IPS-20b (cell line): ENCODE measurements at regions not wholly inside any gene's neighbourhood (a gene's known extent, or its start where the extent isn't known, plus 50 kb on each side); places are given as distances from the start of the nearest gene placed in this dataset.

Source experiments
- H3K27ac ChIP-seq: one replicate; pipeline ENCODE4 v1.5.1; 2013; ENCODE audit warnings: low read length
- H3K27me3 ChIP-seq: 2 replicates; pipeline ENCODE4 v1.6.1; 2013; ENCODE audit warnings: mild to moderate bottlenecking, low read length, inconsistent platforms; ENCODE audit not compliant: insufficient read depth
- H3K36me3 ChIP-seq: 2 replicates; pipeline ENCODE4 v1.6.1; 2013; ENCODE audit warnings: low read depth, mild to moderate bottlenecking, inconsistent platforms, low read length, moderate library complexity; ENCODE audit not compliant: insufficient read depth
- H3K4me1 ChIP-seq: 2 replicates; pipeline ENCODE4 v1.6.1; 2013; ENCODE audit warnings: mild to moderate bottlenecking, control low read depth, inconsistent platforms, low read length, moderate library complexity; ENCODE audit not compliant: insufficient read depth
- H3K4me3 ChIP-seq: 2 replicates; pipeline ENCODE4 v1.5.1; 2013; ENCODE audit warnings: mild to moderate bottlenecking, low read length, inconsistent platforms
- H3K9ac ChIP-seq: 2 replicates; pipeline ENCODE4 v1.6.1; 2013; ENCODE audit warnings: low read depth, mild to moderate bottlenecking, inconsistent platforms, low read length, moderate library complexity
- H3K9me3 ChIP-seq: 2 replicates; pipeline ENCODE4 v1.6.1; 2013; ENCODE audit warnings: mild to moderate bottlenecking, low read depth, low read length, inconsistent platforms; ENCODE audit not compliant: insufficient read depth

DNA sequence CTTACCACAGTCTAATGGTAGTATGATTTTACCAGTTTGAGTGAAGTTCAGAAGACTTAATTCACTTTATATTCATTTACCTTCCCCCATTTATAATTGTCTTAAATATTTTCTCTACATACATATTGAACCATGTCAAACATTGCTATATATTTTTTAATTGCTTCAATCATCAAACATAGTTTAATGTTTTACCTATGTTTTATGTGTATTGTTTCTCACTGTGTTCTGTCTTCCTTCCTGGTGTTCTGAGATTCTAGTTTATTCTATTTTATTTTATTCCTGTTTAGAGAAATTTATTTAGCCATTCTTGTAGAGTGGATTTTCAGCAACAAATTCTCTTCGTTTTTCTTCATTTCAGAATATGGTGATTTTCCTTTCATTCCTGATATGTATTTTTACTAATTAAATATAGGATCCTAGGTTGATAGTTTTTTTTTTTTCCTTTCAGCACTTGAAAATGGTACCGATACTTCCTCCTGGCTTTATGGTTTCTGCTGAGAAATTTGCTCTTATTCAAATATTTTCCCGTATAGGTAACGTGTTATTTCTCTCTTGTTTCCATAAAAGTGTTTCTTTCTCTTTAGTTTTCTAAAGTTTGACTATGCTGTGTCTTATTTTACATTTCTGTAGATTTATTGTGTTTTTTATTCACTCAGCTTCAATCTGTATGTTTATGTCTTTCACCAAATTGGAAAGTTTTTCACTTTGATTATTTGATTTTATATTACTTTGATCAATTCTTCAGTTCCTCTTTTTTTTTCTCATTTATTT lies 201.8 kb upstream of the AGR3 start:
- Histone ChIP-seq H3K9ac (no peak overlapping the region), H3K27me3 (no peaks in the 10 kb centered on the region), H3K4me3 (no peak overlapping the region), H3K9me3 (no peaks in the 10 kb centered on the region), H3K36me3 (no peaks in the 10 kb centered on the region), H3K27ac (no peak overlapping the region), H3K4me1 (no peaks in the 10 kb centered on the region)

DNA sequence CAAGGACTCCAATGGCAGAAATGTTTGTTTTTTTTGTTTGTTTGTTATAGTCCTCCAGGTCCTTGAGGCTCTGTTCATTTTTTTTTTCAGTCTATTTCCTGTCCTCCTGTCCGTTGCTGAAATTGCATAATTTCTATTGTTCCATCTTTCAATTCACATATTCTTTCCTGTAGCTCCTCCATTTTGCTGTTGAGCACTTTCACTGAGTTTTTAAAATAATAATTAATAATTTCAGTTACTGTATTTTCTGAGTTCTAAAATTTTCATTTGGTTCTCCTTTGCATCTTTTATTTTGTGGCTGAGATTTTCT lies 202.3 kb upstream of the AGR3 start:
- no peaks in the 10 kb centered on the region for H3K4me1 ChIP-seq
- no peak overlapping the region for H3K27ac ChIP-seq
- H3K27me3 ChIP-seq, result no peaks in the 10 kb centered on the region
- no peak overlapping the region for H3K9ac ChIP-seq
- no peaks in the 10 kb centered on the region for H3K9me3 ChIP-seq
- no peaks in the 10 kb centered on the region for H3K36me3 ChIP-seq
- no peak overlapping the region for H3K4me3 ChIP-seq

DNA sequence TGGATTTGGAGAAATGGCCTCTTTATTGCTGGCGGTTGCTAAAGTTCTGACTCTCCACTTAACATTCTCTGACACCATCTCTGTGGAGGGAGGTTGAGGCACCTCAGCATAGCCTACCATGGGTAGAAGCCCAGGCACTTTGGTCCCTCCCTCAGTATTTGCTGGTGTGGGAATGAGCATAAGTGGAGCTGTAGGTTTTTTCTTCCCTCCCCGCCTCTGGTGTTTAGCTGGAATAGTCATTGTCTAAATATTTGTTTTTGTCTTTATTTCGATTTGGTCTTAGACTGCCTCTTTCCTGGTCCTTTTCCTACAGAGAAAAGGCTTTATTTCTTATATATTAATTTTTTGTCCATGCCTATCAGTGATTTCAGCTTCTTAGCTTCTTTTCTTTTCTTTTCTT lies 203.4 kb upstream of the AGR3 start:
- Histone ChIP-seq H3K27me3 (no peaks in the 10 kb centered on the region), H3K9me3 (no peaks in the 10 kb centered on the region), H3K9ac (no peak overlapping the region), H3K27ac (no peak overlapping the region), H3K4me1 (no peaks in the 10 kb centered on the region), H3K36me3 (no peaks in the 10 kb centered on the region), H3K4me3 (no peak overlapping the region)

DNA sequence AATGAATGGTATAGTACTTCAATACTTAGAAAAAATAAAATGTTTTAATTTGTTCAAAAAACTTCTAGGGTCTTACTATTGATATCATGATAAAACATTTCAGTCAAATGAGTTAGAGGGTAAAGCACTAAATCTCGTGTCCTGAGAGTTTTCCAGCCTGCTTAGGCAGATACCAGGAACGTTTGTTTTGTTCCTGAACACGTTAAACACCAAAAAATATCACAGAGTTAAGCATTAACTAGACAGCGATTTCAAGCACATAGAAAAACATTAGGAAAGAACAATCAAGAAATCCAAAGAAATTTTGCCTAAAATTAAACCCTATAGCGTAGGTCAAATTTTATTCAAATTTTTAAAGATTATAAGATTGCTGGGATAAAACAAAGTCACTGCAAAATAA lies 204.6 kb upstream of the AGR3 start:
- Histone ChIP-seq H3K27me3 (no peaks in the 10 kb centered on the region), H3K4me1 (no peaks in the 10 kb centered on the region), H3K27ac (no peak overlapping the region), H3K9ac (no peak overlapping the region), H3K4me3 (no peak overlapping the region), H3K9me3 (no peaks in the 10 kb centered on the region), H3K36me3 (no peaks in the 10 kb centered on the region)

DNA sequence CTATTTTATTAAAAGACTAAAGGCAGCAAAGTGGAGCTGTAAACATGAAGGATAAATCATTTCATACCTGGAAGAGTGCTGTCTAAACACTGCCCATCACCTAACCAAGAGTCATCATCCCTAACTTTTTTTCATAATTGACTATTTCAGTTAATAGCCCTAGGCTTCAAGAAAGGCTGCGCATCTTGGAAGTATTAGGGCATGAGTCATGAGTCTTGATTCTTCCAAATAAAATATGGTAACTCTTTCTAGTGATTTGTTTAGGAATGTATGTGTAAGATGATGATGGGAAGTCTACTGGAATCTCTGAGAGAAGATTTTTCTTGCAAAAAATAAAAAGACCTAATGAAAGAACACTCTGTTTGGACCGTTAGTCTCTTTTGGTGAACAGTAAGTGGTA lies 207.7 kb upstream of the AHR start:
- no peak overlapping the region for H3K4me3 ChIP-seq
- H3K27ac ChIP-seq, result no peak overlapping the region
- no peaks in the 10 kb centered on the region for H3K9me3 ChIP-seq
- no peaks in the 10 kb centered on the region for H3K36me3 ChIP-seq
- no peaks in the 10 kb centered on the region for H3K27me3 ChIP-seq
- H3K4me1 ChIP-seq, result no peaks in the 10 kb centered on the region
- no peak overlapping the region for H3K9ac ChIP-seq

DNA sequence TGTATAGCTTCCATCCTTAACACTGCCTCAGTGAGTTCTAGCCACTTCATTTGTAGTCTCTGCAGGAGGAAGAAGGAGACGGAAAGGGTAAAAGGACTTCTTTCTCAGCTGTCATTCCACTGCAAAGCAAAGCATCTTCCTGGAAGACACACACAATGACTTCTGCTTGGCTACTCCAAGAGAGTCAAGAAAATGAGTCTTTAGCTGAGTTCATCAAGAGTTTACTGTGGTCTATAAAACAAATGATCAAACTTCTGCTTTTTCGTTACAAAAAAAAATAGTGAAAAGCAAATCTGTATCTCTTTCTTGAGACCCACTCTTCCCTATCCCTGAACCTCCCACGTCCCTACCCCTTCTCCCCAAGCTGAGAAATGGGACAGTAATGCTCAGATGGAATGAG lies 205.0 kb upstream of the AHR start:
- Histone ChIP-seq H3K9ac (no peak overlapping the region), H3K4me3 (no peak overlapping the region), H3K4me1 (no peaks in the 10 kb centered on the region), H3K9me3 (no peaks in the 10 kb centered on the region), H3K27ac (no peak overlapping the region), H3K27me3 (no peaks in the 10 kb centered on the region), H3K36me3 (no peaks in the 10 kb centered on the region)

DNA sequence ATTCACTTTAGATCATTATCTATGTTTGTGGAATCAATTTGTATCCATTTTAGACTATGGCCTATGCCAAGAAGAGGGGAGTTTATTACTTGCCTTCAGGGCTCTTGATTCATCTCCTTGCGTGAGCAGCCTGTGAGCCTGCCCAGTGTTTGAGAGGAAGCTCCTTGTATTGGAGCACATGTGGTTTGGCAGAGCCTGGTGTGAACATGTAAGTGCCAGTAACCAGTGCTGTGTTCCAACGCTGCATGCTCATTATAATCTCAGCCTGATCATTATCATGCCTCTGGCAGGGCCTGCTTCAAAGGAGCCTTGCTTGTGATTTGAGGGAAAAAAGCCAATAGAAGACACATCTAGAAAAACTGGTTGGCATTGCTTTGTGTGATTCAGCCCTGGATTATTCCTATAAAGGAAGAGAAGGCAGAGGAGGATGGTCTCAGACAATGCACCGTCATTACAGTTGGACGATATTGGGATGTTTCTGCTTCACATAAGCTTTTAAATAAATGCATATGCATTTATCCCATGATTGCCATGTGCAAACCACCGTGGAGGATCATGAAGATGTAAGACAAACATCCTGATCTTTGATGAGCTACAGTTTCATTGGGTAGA lies 203.4 kb upstream of the AHR start:
- Histone ChIP-seq H3K9me3 (no peaks in the 10 kb centered on the region), H3K27ac (no peak overlapping the region), H3K9ac (no peak overlapping the region)

DNA sequence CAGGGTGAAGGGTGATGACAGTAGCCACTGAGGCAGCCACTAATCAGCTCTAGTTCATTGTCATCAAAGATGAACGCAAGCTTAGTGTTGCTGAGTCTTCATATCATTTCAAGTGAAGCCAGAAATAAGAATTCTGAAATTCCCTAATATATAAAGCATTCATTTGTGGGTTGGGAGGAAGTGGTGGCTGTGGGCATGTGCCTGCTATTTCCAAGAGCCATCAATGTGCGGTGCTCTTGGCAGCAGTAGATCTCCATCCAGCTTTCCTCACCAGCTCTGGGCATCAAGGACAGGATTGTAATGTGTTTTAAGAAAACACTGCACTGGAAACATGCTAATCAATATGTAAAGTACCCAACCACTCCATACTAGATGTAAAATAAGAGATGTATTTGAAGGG lies 202.5 kb upstream of the AHR start:
- no peak overlapping the region for H3K27ac ChIP-seq
- H3K4me1 ChIP-seq, result no peaks in the 10 kb centered on the region
- no peak overlapping the region for H3K9ac ChIP-seq
- no peaks in the 10 kb centered on the region for H3K27me3 ChIP-seq
- H3K4me3 ChIP-seq, result no peak overlapping the region
- H3K36me3 ChIP-seq, result no peaks in the 10 kb centered on the region
- H3K9me3 ChIP-seq, result peaks cover 3% of the 10 kb centered on the region; the same call in 1 of the 2 replicates

More for the DNA sequence above, 203.4 kb upstream of the AHR start:
- Histone ChIP-seq H3K36me3 (no peaks in the 10 kb centered on the region), H3K4me3 (no peak overlapping the region), H3K4me1 (no peaks in the 10 kb centered on the region), H3K27me3 (no peaks in the 10 kb centered on the region)

DNA sequence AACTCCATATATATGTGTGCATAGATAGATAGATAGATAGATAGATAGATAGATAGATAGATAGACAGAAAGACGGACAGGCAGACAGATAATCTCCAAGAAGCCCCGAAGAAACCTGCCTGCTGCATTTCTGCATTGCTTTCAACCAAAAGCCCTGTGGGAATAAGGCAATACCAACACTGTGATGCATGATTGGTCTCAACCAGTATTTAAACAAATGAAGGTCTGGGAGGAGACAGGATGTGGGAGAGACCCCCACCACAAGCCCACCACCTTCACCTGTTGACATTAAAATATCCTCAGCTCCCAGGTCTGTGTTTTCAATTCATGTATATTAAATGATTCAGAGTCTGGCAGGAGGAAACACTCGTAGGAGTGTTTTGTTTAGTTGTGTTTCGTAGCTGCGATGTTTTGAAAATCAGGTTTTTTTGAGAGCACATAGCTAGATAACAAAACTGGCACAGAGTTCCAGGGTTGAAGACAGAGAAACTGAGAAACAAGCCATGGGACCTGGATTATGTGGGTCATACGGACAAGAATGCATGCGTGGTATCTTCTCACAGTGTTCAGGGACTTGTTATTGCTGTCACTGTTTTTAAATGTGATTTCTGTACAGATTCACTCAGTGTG lies 200.7 kb upstream of the AHR start:
- peaks cover 9% of the 10 kb centered on the region; the same call in 1 of the 2 replicates for H3K9me3 ChIP-seq
- H3K4me3 ChIP-seq, result no peak overlapping the region
- H3K27me3 ChIP-seq, result no peaks in the 10 kb centered on the region
- no peaks in the 10 kb centered on the region for H3K36me3 ChIP-seq
- peaks cover 2% of the 10 kb centered on the region; the same call in 1 of the 2 replicates for H3K4me1 ChIP-seq
- no peak overlapping the region for H3K27ac ChIP-seq
- H3K9ac ChIP-seq, result no peak overlapping the region

DNA sequence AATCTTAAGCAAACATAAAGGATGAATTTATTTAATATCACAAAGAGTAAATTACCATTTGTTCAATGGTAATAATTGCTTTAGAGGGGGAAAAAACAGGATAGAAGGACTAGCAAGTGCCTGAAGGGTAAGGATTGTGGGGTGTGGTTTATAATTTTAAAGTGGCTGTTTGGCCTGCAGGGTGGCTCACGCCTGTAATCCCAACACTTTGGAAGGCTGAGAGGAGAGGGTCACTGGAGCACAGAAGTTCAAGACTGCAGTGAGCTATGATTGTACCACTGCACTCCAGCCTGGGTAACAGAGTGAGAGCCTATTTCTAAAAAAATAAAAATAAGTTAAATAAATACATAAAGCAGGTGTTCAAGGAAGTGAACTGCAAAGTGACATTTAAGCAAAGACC lies 199.9 kb upstream of the AHR start:
- Histone ChIP-seq H3K27me3 (no peaks in the 10 kb centered on the region), H3K4me3 (no peak overlapping the region), H3K27ac (no peak overlapping the region), H3K9me3 (peaks cover 9% of the 10 kb centered on the region; the same call in 1 of the 2 replicates), H3K4me1 (peaks cover 5% of the 10 kb centered on the region; the same call in 1 of the 2 replicates), H3K9ac (no peak overlapping the region), H3K36me3 (no peaks in the 10 kb centered on the region)

DNA sequence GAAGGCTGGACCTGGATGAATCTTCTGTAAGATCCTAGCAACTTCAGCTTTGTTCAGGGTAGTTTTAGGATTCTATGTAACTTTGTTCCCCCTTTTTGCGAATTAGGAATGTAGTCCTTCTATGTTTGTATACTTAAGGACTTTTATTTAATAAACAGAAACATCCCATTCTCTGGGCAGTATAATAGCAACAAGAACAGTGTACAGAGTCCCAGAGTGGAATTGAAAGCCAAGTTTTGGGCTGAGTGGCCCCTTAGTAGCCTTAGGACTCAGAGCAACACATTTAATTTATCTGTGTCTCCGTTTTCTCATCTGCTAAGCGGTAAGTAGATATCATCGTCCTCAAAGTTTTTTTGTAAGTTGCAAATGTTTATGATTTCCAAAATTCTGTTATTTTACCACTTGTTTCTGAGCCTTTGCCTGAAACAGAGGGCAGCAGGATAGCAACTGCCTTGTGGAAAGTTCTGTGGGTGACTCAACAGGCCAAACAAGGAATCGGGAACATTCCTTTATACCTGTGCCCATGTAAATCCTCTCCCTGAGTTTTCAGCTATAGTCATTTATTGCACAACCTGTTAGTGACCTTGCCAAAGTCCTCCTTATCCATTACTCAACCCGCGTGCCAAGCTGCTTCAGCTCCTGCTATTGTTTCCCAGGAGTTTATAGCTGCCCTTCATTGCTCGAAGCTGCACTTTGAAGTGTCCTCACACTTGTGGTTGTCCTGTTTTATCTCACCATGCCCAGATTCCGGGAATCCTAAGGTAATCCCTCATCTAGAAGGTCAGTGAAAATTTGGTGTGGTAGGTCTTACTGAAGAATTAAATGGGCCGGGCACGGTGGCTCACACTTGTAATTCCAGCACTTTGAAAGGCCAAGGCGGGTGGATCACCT lies 199.1 kb upstream of the AHR start:
- H3K4me1 ChIP-seq, result peaks cover 5% of the 10 kb centered on the region; the same call in 1 of the 2 replicates
- peaks cover 9% of the 10 kb centered on the region; the same call in 1 of the 2 replicates for H3K9me3 ChIP-seq
- H3K9ac ChIP-seq, result no peak overlapping the region
- H3K4me3 ChIP-seq, result no peak overlapping the region
- H3K27ac ChIP-seq, result no peak overlapping the region
- H3K36me3 ChIP-seq, result no peaks in the 10 kb centered on the region
- no peaks in the 10 kb centered on the region for H3K27me3 ChIP-seq
